HepG2 (cell line): ENCODE measurements at regions not wholly inside any gene's neighbourhood (a gene's known extent, or its start where the extent isn't known, plus 50 kb on each side); places are given as distances from the start of the nearest gene placed in this dataset.

Source experiments
- DNMT1 ChIP-seq: sonication (generic); formaldehyde crosslinking; IDR thresholded peaks from 2 replicates; pipeline ENCODE4 v1.5.1; 2020; ENCODE audit warnings: mild to moderate bottlenecking, missing genetic modification reagents
- EHMT2 ChIP-seq: fragments of 200-600 bp; sonication (generic); IDR thresholded peaks from 2 replicates; pipeline ENCODE4 v1.7.0; 2017; ENCODE audit warnings: antibody characterized with exemption, low read depth, low read length, borderline replicate concordance
- ELF3 ChIP-seq: IDR thresholded peaks from 2 replicates; pipeline ENCODE4 v1.6.1; 2016; ENCODE audit warnings: missing genetic modification reagents, missing compliant biosample characterization
- FOXJ3 ChIP-seq: sonication (generic); formaldehyde crosslinking; IDR thresholded peaks from 2 replicates; pipeline ENCODE4 v1.4.0; 2020; ENCODE audit warnings: missing genetic modification reagents, mild to moderate bottlenecking, borderline replicate concordance
- HMG20A ChIP-seq: IDR thresholded peaks from 2 replicates; pipeline ENCODE4 v1.6.1; 2016; ENCODE audit warnings: borderline replicate concordance
- KDM1A ChIP-seq: IDR thresholded peaks from 2 replicates; pipeline ENCODE4 v1.6.1; 2016; ENCODE audit warnings: missing compliant biosample characterization
- KDM4B ChIP-seq: sonication (generic); formaldehyde crosslinking; IDR thresholded peaks from 2 replicates; pipeline ENCODE4 v1.4.0; 2020; ENCODE audit warnings: missing genetic modification reagents
- KLF6 ChIP-seq: IDR thresholded peaks from 2 replicates; pipeline ENCODE4 v1.8.0; 2016; ENCODE audit warnings: missing biosample characterization, missing genetic modification reagents
- MIER2 ChIP-seq: IDR thresholded peaks from 2 replicates; pipeline ENCODE4 v1.6.1; 2016; ENCODE audit warnings: missing biosample characterization, missing genetic modification reagents
- NKX3-1 ChIP-seq: sonication (generic); formaldehyde crosslinking; IDR thresholded peaks from 2 replicates; pipeline ENCODE4 v1.5.0; 2020; ENCODE audit warnings: missing genetic modification reagents
- RXRA ChIP-seq: sonication (generic); formaldehyde crosslinking; IDR thresholded peaks from 2 replicates; pipeline ENCODE4 v1.5.1; 2020; ENCODE audit warnings: missing genetic modification reagents
- SNAPC2 ChIP-seq: sonication (generic); formaldehyde crosslinking; IDR thresholded peaks from 2 replicates; pipeline ENCODE4 v1.8.1; 2022; ENCODE audit warnings: mild to moderate bottlenecking, missing genetic modification reagents
- SOX6 ChIP-seq, 2 experiments: fragments of 450-650 bp in 1 of 2; sonication (generic) in 1 of 2; formaldehyde crosslinking in 1 of 2; IDR thresholded peaks; 2 replicates each; pipeline versions ENCODE4 v1.4.0 to v1.6.1; 2017 to 2020; ENCODE audit warnings: antibody characterized with exemption in 1 of 2, mild to moderate bottlenecking in 1 of 2, missing genetic modification reagents in 1 of 2
- SPEN ChIP-seq: sonication (generic); formaldehyde crosslinking; IDR thresholded peaks from 2 replicates; pipeline ENCODE4 v1.5.1; 2020; ENCODE audit warnings: low read depth, mild to moderate bottlenecking, missing genetic modification reagents
- ZNF224 ChIP-seq: sonication (generic); formaldehyde crosslinking; IDR thresholded peaks from 2 replicates; pipeline ENCODE4 v1.5.0; 2020; ENCODE audit warnings: mild to moderate bottlenecking, missing genetic modification reagents
- ZNF749 ChIP-seq: sonication (generic); formaldehyde crosslinking; IDR thresholded peaks from 2 replicates; pipeline ENCODE4 v1.8.0; 2022; ENCODE audit warnings: mild to moderate bottlenecking, missing genetic modification reagents, moderate library complexity, borderline replicate concordance
- ZNF879 ChIP-seq: sonication (generic); formaldehyde crosslinking; IDR thresholded peaks from 2 replicates; pipeline ENCODE4 v1.8.1; 2023; ENCODE audit warnings: missing genetic modification reagents
- ZSCAN29 ChIP-seq: sonication (generic); formaldehyde crosslinking; conservative IDR thresholded peaks from 2 replicates; pipeline ENCODE4 v1.4.0; 2020; ENCODE audit warnings: mild to moderate bottlenecking, missing genetic modification reagents
- TF ChIP-seq, protein P1 (sequence below), 2 experiments: sonication (generic) in 1 of 2; formaldehyde crosslinking in 1 of 2; IDR thresholded peaks; 2 replicates each; pipeline versions ENCODE4 v1.4.0 to v1.6.1; 2018 to 2020; ENCODE audit warnings: missing genetic modification reagents in 2 of 2, borderline replicate concordance in 1 of 2, low read depth in 1 of 2, mild to moderate bottlenecking in 1 of 2, missing biosample characterization in 1 of 2
- TF ChIP-seq, protein P2 (sequence below): sonication (generic); formaldehyde crosslinking; IDR thresholded peaks from 2 replicates; pipeline ENCODE4 v1.4.0; 2020; ENCODE audit warnings: mild to moderate bottlenecking, missing genetic modification reagents
- TF ChIP-seq, protein P3 (sequence below): sonication (generic); formaldehyde crosslinking; IDR thresholded peaks from 2 replicates; pipeline ENCODE4 v1.4.0; 2020; ENCODE audit warnings: missing genetic modification reagents, borderline replicate concordance
- TF ChIP-seq, protein P4 (sequence below): sonication (generic); formaldehyde crosslinking; IDR thresholded peaks from 2 replicates; pipeline ENCODE4 v1.8.0; 2022; ENCODE audit warnings: mild to moderate bottlenecking, missing genetic modification reagents, borderline replicate concordance

DNA sequence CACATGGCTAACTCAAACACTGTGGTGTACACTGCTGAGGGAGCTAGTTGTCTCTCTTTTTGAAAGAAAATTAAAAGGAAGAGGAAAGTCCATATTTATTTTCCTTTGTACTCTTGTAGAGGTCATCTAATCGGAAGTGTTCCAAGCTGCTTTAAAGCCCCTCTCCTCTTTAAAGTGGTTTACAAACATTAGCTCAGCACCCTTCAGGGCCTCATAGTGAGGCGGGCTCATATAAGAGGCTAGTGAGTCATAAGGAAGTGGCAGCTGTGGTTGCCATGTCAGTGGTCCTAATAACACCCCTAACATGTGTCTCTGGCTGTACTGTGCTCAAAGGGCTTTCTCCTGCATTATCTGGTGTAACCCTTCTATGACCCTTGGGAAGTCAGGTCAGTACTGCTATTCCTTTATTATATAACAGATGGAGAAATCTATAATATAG lies 104.4 kb upstream of the SERBP1 start (continued):
- TF ChIP-seq, protein P1, sequence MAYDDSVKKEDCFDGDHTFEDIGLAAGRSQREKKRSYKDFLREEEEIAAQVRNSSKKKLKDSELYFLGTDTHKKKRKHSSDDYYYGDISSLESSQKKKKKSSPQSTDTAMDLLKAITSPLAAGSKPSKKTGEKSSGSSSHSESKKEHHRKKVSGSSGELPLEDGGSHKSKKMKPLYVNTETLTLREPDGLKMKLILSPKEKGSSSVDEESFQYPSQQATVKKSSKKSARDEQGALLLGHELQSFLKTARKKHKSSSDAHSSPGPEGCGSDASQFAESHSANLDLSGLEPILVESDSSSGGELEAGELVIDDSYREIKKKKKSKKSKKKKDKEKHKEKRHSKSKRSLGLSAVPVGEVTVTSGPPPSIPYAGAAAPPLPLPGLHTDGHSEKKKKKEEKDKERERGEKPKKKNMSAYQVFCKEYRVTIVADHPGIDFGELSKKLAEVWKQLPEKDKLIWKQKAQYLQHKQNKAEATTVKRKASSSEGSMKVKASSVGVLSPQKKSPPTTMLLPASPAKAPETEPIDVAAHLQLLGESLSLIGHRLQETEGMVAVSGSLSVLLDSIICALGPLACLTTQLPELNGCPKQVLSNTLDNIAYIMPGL (CRISPR knock-in tag; IDR thresholded peaks at IDR 0.05; ENCODE audit: borderline replicate concordance in 1 of 2, low read depth in 1 of 2): peak in 1 of 2 experiments; percentile 82; a peak in 1 of 4 replicates
- TF ChIP-seq SNAPC2 (CRISPR knock-in tag) (peak; percentile 95), SOX6 (IDR thresholded peaks at IDR 0.05) (no peak), SOX6 (CRISPR knock-in tag; IDR thresholded peaks at IDR 0.05) (peak; percentile 99), KLF6 (no peak), ZSCAN29 (CRISPR knock-in tag) (0 out of 2 replicates have a peak, but pooled peaks have one; percentile 37), KDM4B (CRISPR knock-in tag) (no peak), SPEN (CRISPR knock-in tag) (0 out of 2 replicates have a peak, but pooled peaks have one; percentile 37), ELF3 (CRISPR knock-in tag) (peak; percentile 99), ZNF879 (no peak), NKX3-1 (CRISPR knock-in tag) (peak; percentile 99), DNMT1 (CRISPR knock-in tag) (no peak), KDM1A (CRISPR knock-in tag) (peak; percentile 74; the same call in 1 of the 2 replicates), ZNF749 (CRISPR knock-in tag) (no peak), HMG20A (CRISPR knock-in tag) (peak; percentile 99), EHMT2 (0 out of 2 replicates have a peak, but pooled peaks have one; percentile 73), RXRA (CRISPR knock-in tag) (peak; percentile 95; the same call in 1 of the 2 replicates), MIER2 (CRISPR knock-in tag) (peak; percentile 65; the same call in 1 of the 2 replicates), ZNF224 (CRISPR knock-in tag) (no peak), FOXJ3 (CRISPR knock-in tag) (peak; percentile 97)
- TF ChIP-seq, protein P2, sequence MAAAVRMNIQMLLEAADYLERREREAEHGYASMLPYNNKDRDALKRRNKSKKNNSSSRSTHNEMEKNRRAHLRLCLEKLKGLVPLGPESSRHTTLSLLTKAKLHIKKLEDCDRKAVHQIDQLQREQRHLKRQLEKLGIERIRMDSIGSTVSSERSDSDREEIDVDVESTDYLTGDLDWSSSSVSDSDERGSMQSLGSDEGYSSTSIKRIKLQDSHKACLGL (CRISPR knock-in tag): no peak
- TF ChIP-seq, protein P3, sequence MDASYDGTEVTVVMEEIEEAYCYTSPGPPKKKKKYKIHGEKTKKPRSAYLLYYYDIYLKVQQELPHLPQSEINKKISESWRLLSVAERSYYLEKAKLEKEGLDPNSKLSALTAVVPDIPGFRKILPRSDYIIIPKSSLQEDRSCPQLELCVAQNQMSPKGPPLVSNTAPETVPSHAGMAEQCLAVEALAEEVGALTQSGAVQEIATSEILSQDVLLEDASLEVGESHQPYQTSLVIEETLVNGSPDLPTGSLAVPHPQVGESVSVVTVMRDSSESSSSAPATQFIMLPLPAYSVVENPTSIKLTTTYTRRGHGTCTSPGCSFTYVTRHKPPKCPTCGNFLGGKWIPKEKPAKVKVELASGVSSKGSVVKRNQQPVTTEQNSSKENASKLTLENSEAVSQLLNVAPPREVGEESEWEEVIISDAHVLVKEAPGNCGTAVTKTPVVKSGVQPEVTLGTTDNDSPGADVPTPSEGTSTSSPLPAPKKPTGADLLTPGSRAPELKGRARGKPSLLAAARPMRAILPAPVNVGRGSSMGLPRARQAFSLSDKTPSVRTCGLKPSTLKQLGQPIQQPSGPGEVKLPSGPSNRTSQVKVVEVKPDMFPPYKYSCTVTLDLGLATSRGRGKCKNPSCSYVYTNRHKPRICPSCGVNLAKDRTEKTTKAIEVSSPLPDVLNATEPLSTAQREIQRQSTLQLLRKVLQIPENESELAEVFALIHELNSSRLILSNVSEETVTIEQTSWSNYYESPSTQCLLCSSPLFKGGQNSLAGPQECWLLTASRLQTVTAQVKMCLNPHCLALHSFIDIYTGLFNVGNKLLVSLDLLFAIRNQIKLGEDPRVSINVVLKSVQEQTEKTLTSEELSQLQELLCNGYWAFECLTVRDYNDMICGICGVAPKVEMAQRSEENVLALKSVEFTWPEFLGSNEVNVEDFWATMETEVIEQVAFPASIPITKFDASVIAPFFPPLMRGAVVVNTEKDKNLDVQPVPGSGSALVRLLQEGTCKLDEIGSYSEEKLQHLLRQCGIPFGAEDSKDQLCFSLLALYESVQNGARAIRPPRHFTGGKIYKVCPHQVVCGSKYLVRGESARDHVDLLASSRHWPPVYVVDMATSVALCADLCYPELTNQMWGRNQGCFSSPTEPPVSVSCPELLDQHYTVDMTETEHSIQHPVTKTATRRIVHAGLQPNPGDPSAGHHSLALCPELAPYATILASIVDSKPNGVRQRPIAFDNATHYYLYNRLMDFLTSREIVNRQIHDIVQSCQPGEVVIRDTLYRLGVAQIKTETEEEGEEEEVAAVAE (CRISPR knock-in tag): peak; percentile 58; the same call in 1 of the 2 replicates
- TF ChIP-seq, protein P4, sequence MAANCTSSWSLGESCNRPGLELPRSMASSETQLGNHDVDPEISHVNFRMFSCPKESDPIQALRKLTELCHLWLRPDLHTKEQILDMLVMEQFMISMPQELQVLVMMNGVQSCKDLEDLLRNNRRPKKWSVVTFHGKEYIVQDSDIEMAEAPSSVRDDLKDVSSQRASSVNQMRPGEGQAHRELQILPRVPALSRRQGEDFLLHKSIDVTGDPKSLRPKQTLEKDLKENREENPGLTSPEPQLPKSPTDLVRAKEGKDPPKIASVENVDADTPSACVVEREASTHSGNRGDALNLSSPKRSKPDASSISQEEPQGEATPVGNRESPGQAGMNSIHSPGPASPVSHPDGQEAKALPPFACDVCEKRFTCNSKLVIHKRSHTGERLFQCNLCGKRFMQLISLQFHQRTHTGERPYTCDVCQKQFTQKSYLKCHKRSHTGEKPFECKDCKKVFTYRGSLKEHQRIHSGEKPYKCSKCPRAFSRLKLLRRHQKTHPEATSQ (CRISPR knock-in tag): peak; percentile 89; the same call in 1 of the 2 replicates
